ENCODE measurements at regions not wholly inside any gene's neighbourhood (a gene's known extent, or its start where the extent isn't known, plus 50 kb on each side); places are given as distances from the start of the nearest gene placed in this dataset.

- DNase-seq, result no peak
These were observed 330.1 kb upstream of the RPS6KA3 start for GRCh38 chrX:20596856-20597255.

- no peak for DNase-seq
These were observed 329.3 kb upstream of the RPS6KA3 start for GRCh38 chrX:20595928-20596575.

- no peak for DNase-seq
These were observed 328.3 kb upstream of the RPS6KA3 start for GRCh38 chrX:20594985-20595384.

GRCh38 chrX:20593836-20594235, 327.1 kb upstream of the RPS6KA3 start:
- no peak for DNase-seq

GRCh38 chrX:20593402-20593801, 326.7 kb upstream of the RPS6KA3 start:
- DNase-seq, result no peak

GRCh38 chrX:20591246-20591645, 324.5 kb upstream of the RPS6KA3 start:
- DNase-seq, result no peak

- no peak for DNase-seq
These were observed 319.1 kb upstream of the RPS6KA3 start for GRCh38 chrX:20585782-20586181.

GRCh38 chrX:20571611-20572010, 304.9 kb upstream of the RPS6KA3 start:
- DNase-seq, result peak; percentile 8

GRCh38 chrX:20567108-20567507, 300.4 kb upstream of the RPS6KA3 start:
- no peak for DNase-seq

GRCh38 chrX:20547611-20548051, 280.9 kb upstream of the RPS6KA3 start:
- no peak for DNase-seq

GRCh38 chrX:20545538-20545937, 278.8 kb upstream of the RPS6KA3 start:
- no peak for DNase-seq

- DNase-seq, result no peak
These were observed 275.4 kb upstream of the RPS6KA3 start for GRCh38 chrX:20542072-20542471.

- no peak for DNase-seq
These were observed 272.3 kb upstream of the RPS6KA3 start for GRCh38 chrX:20538974-20539373.

- no peak for DNase-seq
These were observed 265.0 kb upstream of the RPS6KA3 start for GRCh38 chrX:20531667-20532066.

GRCh38 chrX:20530406-20530921, 263.8 kb upstream of the RPS6KA3 start:
- DNase-seq, result peak; percentile 64

GRCh38 chrX:20529711-20530110, 263.0 kb upstream of the RPS6KA3 start:
- DNase-seq, result no peak

GRCh38 chrX:20529301-20529700, 262.6 kb upstream of the RPS6KA3 start:
- DNase-seq, result no peak

- peak; percentile 62 for DNase-seq
These were observed 260.9 kb upstream of the RPS6KA3 start for GRCh38 chrX:20527558-20528011.

GRCh38 chrX:20527041-20527440, 260.3 kb upstream of the RPS6KA3 start:
- no peak for DNase-seq

- DNase-seq, result peak; percentile 54
These were observed 257.1 kb upstream of the RPS6KA3 start for GRCh38 chrX:20523626-20524312.

- DNase-seq, result no peak
These were observed 255.7 kb upstream of the RPS6KA3 start for GRCh38 chrX:20522420-20522819.

GRCh38 chrX:20521222-20521621, 254.5 kb upstream of the RPS6KA3 start:
- DNase-seq, result no peak

GRCh38 chrX:20519826-20520225, 253.1 kb upstream of the RPS6KA3 start:
- DNase-seq, result no peak

- DNase-seq, result no peak
These were observed 252.4 kb upstream of the RPS6KA3 start for GRCh38 chrX:20519146-20519545.

Data from hematopoietic multipotent progenitor cell treated with erythropoietin and hydrocortisone succinate and interleukin-3 and kit ligand, for 4 days (in vitro differentiated cells).